Astrocyte (in vitro differentiated cells and primary cell): ENCODE measurements at regions not wholly inside any gene's neighbourhood (a gene's known extent, or its start where the extent isn't known, plus 50 kb on each side); places are given as distances from the start of the nearest gene placed in this dataset.

Source experiments
- CTCF ChIP-seq: IDR thresholded peaks from 2 replicates; pipeline ENCODE4 v1.5.1; 2011; ENCODE audit warnings: low read depth, mild to moderate bottlenecking, inconsistent platforms, low read length, moderate library complexity; ENCODE audit not compliant: insufficient read depth
- EZH2 ChIP-seq: IDR thresholded peaks from 2 replicates; pipeline ENCODE4 v1.6.1; 2012; ENCODE audit warnings: mild to moderate bottlenecking, low read length, inconsistent platforms; ENCODE audit not compliant: insufficient read depth

DNA sequence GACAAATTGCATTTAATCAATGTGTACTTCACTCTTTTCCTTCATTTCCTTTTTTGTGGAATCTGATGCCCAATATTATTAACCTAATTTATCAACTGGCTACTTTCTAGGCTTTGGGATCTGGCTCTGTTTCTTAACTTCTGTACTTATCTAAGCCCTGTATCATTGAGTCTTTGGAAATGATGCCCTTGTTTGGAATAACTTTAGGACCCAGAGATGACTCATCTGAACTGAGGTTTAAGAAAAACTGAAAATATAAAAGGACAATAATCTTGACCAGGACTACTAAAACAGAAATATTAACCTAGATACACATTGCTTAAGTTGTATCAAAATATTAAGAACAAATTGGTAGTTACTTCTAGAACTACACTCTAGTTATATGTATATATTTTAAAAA, 600.8 kb downstream of the CPS1 start:
- TF ChIP-seq CTCF (no peak), EZH2 (no peak)
